ENCODE measurements at regions not wholly inside any gene's neighbourhood (a gene's known extent, or its start where the extent isn't known, plus 50 kb on each side); places are given as distances from the start of the nearest gene placed in this dataset.

DNA sequence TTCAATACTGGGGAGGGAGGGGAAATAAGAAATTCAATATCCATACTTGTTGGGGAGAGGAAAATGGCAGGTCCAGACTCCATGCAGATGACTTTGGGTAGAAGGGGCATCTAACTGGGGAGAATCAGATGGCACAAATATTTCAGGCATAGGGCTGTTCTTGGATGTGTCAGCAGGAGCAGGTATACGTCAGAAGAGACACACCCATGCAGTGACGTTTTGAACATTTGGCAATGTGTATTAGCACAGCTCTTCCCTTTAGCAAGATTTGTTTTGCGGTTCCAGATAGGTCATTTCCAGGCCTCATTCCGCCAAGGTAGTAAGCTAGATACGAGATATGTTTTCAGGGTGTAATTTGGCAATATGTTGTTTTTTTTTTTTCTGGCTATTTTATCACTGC, 187.2 kb upstream of the CDH10 start:
- H3K4me1 Mint-ChIP-seq, result no peaks in the 10 kb centered on the region

GRCh38 chr5:24823625-24824024, 178.8 kb upstream of the CDH10 start:
- DNase-seq (no peak), ATAC-seq (ENCODE audit: low read depth in 2 of 2) (no peak)
- Mint-ChIP-seq H3K27ac (no peak overlapping the region), H3K27me3 (no peaks in the 10 kb centered on the region), H3K4me1 (no peaks in the 10 kb centered on the region), H3K36me3 (no peaks in the 10 kb centered on the region), H3K9me3 (peaks cover 4 to 11% (median 7%) of the 10 kb centered on the region in 7 donors), H3K4me3 (no peak overlapping the region)

More for the DNA sequence above, 187.2 kb upstream of the CDH10 start:
- H3K27me3 Mint-ChIP-seq, result no peaks in the 10 kb centered on the region
- peaks cover 0 to 8% (median 3%) of the 10 kb centered on the region in 7 donors for H3K9me3 Mint-ChIP-seq
- no peak for ATAC-seq (ENCODE audit: low read depth in 2 of 2)
- no peaks in the 10 kb centered on the region for H3K36me3 Mint-ChIP-seq
- H3K27ac Mint-ChIP-seq, result no peak overlapping the region
- no peak overlapping the region for H3K4me3 Mint-ChIP-seq
- DNase-seq, result no peak

DNA sequence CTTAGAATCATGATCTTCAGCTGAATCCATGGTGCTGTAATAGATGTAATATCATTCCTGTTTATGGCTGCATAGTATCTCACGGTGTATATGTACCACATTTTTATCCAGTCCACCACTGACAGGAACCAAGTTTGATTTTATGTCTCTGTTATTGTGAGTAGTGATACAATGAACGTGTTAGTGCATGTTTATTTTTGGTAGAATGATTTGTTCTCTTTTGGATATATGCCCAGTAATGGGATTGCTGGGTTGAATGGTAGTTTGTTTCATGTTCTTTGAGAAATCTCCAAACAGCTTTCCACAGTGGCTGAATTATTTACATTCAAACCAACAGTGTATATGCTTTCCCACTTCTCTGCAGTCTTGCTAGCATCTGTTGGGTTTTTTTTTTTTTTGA, 175.1 kb upstream of the CDH10 start:
- no peak for DNase-seq
- ATAC-seq (ENCODE audit: low read depth in 2 of 2), result no peak
- Mint-ChIP-seq H3K27ac (no peak overlapping the region), H3K4me1 (no peaks in the 10 kb centered on the region), H3K27me3 (no peaks in the 10 kb centered on the region), H3K36me3 (no peaks in the 10 kb centered on the region), H3K9me3 (peaks cover 4 to 28% (median 6%) of the 10 kb centered on the region in 7 donors), H3K4me3 (no peak overlapping the region)

DNA sequence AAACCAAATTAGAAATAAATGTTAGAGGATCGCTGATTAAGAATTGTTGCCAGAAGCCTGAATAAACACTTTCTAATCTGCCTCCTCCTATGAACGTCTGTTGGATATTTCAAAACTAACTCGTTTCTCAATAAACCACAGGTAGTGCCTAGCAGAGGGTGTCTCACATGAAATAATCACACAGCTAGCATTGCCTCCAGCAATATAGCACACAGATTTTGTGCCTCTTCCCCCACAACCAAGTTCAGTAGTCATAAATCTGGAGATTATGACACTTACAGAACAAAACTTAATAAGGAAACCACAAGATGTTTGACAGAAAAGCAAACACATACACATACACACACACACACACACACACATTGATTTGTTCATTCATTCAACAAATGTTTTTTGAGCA, 173.2 kb upstream of the CDH10 start:
- Mint-ChIP-seq H3K27ac (no peak overlapping the region), H3K9me3 (peaks cover 0 to 32% (median 6%) of the 10 kb centered on the region in 7 donors), H3K4me3 (no peak overlapping the region), H3K36me3 (no peaks in the 10 kb centered on the region), H3K27me3 (no peaks in the 10 kb centered on the region), H3K4me1 (no peaks in the 10 kb centered on the region)
- ATAC-seq (ENCODE audit: low read depth in 2 of 2) (no peak), DNase-seq (no peak)

DNA sequence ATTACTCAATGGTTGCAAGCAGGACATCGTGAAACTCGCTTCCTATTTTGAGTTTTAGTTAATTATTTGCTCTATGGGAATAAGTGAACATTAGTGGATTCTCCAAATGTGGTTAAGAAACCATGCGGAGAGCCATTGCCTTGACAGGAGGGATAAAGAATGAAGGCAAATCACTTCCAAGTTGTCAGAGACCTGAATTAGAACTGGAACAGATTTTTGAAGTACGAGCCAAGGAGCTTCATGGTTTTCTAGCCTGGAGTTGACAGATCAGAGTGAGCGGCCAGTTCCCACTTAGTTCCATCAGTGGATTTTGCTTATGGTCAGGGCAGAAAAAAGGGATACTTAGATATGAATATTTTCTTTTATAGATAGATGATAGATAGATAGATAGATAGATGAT, 171.4 kb upstream of the CDH10 start:
- no peak overlapping the region for H3K27ac Mint-ChIP-seq
- no peak overlapping the region for H3K4me3 Mint-ChIP-seq
- no peaks in the 10 kb centered on the region for H3K4me1 Mint-ChIP-seq
- ATAC-seq (ENCODE audit: low read depth in 2 of 2) (no peak), DNase-seq (no peak)
- no peaks in the 10 kb centered on the region for H3K27me3 Mint-ChIP-seq
- H3K36me3 Mint-ChIP-seq, result no peaks in the 10 kb centered on the region
- peaks cover 0 to 25% (median 6%) of the 10 kb centered on the region in 7 donors for H3K9me3 Mint-ChIP-seq

GRCh38 chr5:24805230-24805629, 160.5 kb upstream of the CDH10 start:
- DNase-seq (no peak), ATAC-seq (ENCODE audit: low read depth in 2 of 2) (no peak)
- Mint-ChIP-seq H3K4me3 (no peak overlapping the region), H3K36me3 (no peaks in the 10 kb centered on the region), H3K9me3 (peaks cover 0 to 8% (median 4%) of the 10 kb centered on the region in 7 donors), H3K27me3 (no peaks in the 10 kb centered on the region), H3K4me1 (no peaks in the 10 kb centered on the region), H3K27ac (no peak overlapping the region)

- no peak for DNase-seq
- ATAC-seq (ENCODE audit: low read depth in 2 of 2), result no peak
- H3K9me3 Mint-ChIP-seq, result peaks cover 0 to 9% (median 4%) of the 10 kb centered on the region in 7 donors
- H3K36me3 Mint-ChIP-seq, result no peaks in the 10 kb centered on the region
- no peaks in the 10 kb centered on the region for H3K4me1 Mint-ChIP-seq
- no peaks in the 10 kb centered on the region for H3K27me3 Mint-ChIP-seq
- H3K4me3 Mint-ChIP-seq, result no peak overlapping the region
- no peak overlapping the region for H3K27ac Mint-ChIP-seq
These were observed 159.5 kb upstream of the CDH10 start for GRCh38 chr5:24804221-24804681.

- peaks cover 0 to 10% (median 7%) of the 10 kb centered on the region in 7 donors for H3K9me3 Mint-ChIP-seq
- H3K36me3 Mint-ChIP-seq, result no peaks in the 10 kb centered on the region
- no peaks in the 10 kb centered on the region for H3K27me3 Mint-ChIP-seq
- no peak overlapping the region for H3K4me3 Mint-ChIP-seq
- no peak for ATAC-seq (ENCODE audit: low read depth in 2 of 2)
- H3K27ac Mint-ChIP-seq, result no peak overlapping the region
- DNase-seq, result no peak
- H3K4me1 Mint-ChIP-seq, result no peaks in the 10 kb centered on the region
These were observed 146.5 kb upstream of the CDH10 start for GRCh38 chr5:24791326-24791725.

DNA sequence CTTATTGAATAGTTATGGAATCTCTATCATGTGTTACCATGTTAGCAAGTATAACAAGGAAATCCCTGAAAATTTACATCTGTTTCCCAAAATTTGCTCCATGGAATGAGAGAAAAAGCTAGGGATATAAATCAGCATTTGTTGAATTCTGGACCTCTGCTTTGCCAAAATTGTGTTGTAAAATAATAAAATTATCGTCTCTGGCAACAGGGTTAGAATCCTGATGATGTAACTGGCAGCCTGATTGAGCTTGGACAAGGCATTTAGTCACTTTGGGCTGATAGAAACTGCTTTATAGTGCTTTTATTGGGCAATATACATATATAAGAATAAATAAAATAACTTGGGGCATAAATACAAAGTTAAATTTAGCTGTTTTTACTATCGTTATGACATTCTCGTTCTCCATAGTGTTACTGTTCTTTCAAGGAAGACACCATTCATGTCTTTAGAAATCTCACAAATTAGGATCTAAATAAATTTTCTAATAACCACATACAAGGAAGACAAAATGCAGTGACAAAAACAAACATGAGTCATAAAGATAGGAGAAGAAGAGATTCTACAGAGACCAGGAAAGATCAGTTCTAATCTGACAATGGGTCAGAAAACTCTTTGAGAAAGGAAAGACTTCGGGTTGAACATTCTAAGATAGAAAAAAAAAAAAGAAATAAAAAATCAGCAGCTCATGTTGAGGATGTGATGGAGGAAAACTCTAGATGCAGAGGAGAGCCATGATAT, 145.0 kb upstream of the CDH10 start:
- no peak for ATAC-seq (ENCODE audit: low read depth in 2 of 2)
- Mint-ChIP-seq H3K27ac (no peak overlapping the region), H3K4me1 (no peaks in the 10 kb centered on the region), H3K36me3 (no peaks in the 10 kb centered on the region), H3K4me3 (no peak overlapping the region), H3K27me3 (no peaks in the 10 kb centered on the region), H3K9me3 (peaks cover 0 to 10% (median 7%) of the 10 kb centered on the region in 7 donors)
- DNase-seq, result no peak

GRCh38 chr5:24788829-24789514, 144.2 kb upstream of the CDH10 start:
- no peaks in the 10 kb centered on the region for H3K27me3 Mint-ChIP-seq
- H3K36me3 Mint-ChIP-seq, result no peaks in the 10 kb centered on the region
- ATAC-seq (ENCODE audit: low read depth in 2 of 2) (no peak), DNase-seq (no peak)
- no peak overlapping the region for H3K27ac Mint-ChIP-seq
- no peak overlapping the region for H3K4me3 Mint-ChIP-seq
- H3K4me1 Mint-ChIP-seq, result no peaks in the 10 kb centered on the region
- H3K9me3 Mint-ChIP-seq, result peaks cover 0 to 10% (median 7%) of the 10 kb centered on the region in 7 donors

DNA sequence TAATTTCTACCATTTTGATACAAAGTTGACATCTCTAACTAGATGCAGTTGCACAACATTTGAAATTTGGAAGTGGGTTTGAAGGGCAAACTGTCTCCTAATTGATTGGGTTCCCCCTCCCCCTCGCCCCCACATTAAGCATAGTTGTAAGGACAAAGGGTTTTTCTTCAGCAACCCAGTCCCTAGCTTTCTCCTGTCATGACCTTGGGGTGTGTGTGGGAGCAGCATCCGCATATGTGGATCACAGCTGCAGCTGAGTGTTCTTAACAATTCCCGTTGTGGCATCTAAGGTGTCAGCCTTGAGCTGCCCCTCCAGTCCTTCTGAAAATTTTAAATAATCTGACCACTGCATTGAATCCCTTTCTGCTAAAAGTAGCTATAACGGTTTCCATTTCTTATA, 141.3 kb upstream of the CDH10 start:
- Mint-ChIP-seq H3K36me3 (no peaks in the 10 kb centered on the region), H3K4me3 (peak overlapping the region in 1 of 8 donors; percentile 60), H3K4me1 (no peaks in the 10 kb centered on the region), H3K27me3 (no peaks in the 10 kb centered on the region), H3K9me3 (peaks cover 0 to 9% (median 2%) of the 10 kb centered on the region in 7 donors), H3K27ac (no peak overlapping the region)
- ATAC-seq (ENCODE audit: low read depth in 2 of 2), result no peak
- no peak for DNase-seq

GRCh38 chr5:24783596-24783995, 138.8 kb upstream of the CDH10 start:
- H3K27ac Mint-ChIP-seq, result no peak overlapping the region
- no peak overlapping the region for H3K4me3 Mint-ChIP-seq
- ATAC-seq (ENCODE audit: low read depth in 2 of 2) (no peak), DNase-seq (no peak)
- H3K9me3 Mint-ChIP-seq, result peaks cover 0 to 9% (median 0%) of the 10 kb centered on the region in 7 donors
- H3K27me3 Mint-ChIP-seq, result no peaks in the 10 kb centered on the region
- no peaks in the 10 kb centered on the region for H3K4me1 Mint-ChIP-seq
- no peaks in the 10 kb centered on the region for H3K36me3 Mint-ChIP-seq

- H3K27me3 Mint-ChIP-seq, result no peaks in the 10 kb centered on the region
- H3K4me3 Mint-ChIP-seq, result no peak overlapping the region
- ATAC-seq (ENCODE audit: low read depth in 2 of 2) (no peak), DNase-seq (no peak)
- no peak overlapping the region for H3K27ac Mint-ChIP-seq
- no peaks in the 10 kb centered on the region for H3K4me1 Mint-ChIP-seq
- H3K36me3 Mint-ChIP-seq, result no peaks in the 10 kb centered on the region
- peaks cover 0 to 13% (median 3%) of the 10 kb centered on the region in 7 donors for H3K9me3 Mint-ChIP-seq
These were observed 132.6 kb upstream of the CDH10 start for GRCh38 chr5:24777392-24777791.

- H3K27me3 Mint-ChIP-seq, result no peaks in the 10 kb centered on the region
- no peak for DNase-seq
- no peaks in the 10 kb centered on the region for H3K36me3 Mint-ChIP-seq
- H3K4me3 Mint-ChIP-seq, result no peak overlapping the region
- no peak for ATAC-seq (ENCODE audit: low read depth in 2 of 2)
- no peak overlapping the region for H3K27ac Mint-ChIP-seq
- H3K4me1 Mint-ChIP-seq, result no peaks in the 10 kb centered on the region
- peaks cover 0 to 14% (median 2%) of the 10 kb centered on the region in 7 donors for H3K9me3 Mint-ChIP-seq
These were observed 128.5 kb upstream of the CDH10 start for GRCh38 chr5:24773261-24773660.

Measured in naive B cell (primary cell).